OCI-LY7 (cell line): ENCODE measurements at regions not wholly inside any gene's neighbourhood (a gene's known extent, or its start where the extent isn't known, plus 50 kb on each side); places are given as distances from the start of the nearest gene placed in this dataset.

Experiments
- EZH2phosphoT487 ChIP-seq: fragments of 200-600 bp; sonication (generic); IDR thresholded peaks from 2 replicates; pipeline ENCODE4 v1.6.1; 2018; ENCODE audit warnings: low read depth, borderline replicate concordance, mild to moderate bottlenecking, mixed run types, antibody characterized with exemption, low read length, moderate library complexity, mixed read lengths
- TF ChIP-seq, protein P1 (sequence below): fragments of 200-600 bp; sonication (generic); conservative IDR thresholded peaks from 2 replicates; pipeline ENCODE4 v1.5.1; 2014; ENCODE audit warnings: mild to moderate bottlenecking, antibody characterized with exemption, low read length, moderate library complexity, mixed read lengths

DNA sequence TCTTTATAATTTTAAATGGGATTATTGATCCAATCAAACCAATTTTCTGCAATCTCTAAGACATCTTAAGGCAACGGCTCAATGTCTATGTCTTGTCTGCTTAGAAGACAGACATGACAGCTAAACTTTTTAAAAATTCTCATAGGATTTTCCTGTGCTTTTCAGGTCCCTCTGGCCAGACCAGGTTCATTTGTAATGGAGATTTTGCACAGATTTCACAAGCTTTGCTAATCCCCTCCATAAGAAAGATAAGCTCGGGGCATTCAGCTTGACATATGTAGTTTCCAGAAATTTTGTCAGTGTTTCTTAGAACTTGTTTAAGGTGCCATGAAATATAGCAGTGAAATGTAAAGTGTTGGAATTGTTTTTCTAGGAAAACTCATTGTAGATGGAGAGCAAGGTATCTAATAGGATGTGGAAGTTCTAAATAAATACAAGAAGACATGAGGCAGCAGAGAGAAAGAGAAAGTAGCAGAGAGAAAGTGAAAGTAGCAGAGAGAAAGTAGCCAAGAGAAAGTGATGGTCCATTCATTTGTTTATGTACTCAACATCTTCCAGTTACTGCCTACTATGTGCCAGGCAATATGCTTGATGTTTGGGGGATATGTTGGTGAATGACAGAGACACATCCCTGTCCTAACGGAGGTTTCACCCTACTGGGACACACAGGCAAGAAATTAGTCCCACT is 219.1 kb upstream of the ARHGAP42 start:
- TF ChIP-seq, protein P1, sequence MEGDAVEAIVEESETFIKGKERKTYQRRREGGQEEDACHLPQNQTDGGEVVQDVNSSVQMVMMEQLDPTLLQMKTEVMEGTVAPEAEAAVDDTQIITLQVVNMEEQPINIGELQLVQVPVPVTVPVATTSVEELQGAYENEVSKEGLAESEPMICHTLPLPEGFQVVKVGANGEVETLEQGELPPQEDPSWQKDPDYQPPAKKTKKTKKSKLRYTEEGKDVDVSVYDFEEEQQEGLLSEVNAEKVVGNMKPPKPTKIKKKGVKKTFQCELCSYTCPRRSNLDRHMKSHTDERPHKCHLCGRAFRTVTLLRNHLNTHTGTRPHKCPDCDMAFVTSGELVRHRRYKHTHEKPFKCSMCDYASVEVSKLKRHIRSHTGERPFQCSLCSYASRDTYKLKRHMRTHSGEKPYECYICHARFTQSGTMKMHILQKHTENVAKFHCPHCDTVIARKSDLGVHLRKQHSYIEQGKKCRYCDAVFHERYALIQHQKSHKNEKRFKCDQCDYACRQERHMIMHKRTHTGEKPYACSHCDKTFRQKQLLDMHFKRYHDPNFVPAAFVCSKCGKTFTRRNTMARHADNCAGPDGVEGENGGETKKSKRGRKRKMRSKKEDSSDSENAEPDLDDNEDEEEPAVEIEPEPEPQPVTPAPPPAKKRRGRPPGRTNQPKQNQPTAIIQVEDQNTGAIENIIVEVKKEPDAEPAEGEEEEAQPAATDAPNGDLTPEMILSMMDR, result no peak
- TF ChIP-seq EZH2phosphoT487, result no peak
